ENCODE measurements at regions not wholly inside any gene's neighbourhood (a gene's known extent, or its start where the extent isn't known, plus 50 kb on each side); places are given as distances from the start of the nearest gene placed in this dataset.

GRCh38 chr12:28709986-28710685 is 438.9 kb upstream of the FAR2 start:
- Histone ChIP-seq H3K4me3 (ENCODE audit: low read depth, low read length) (no peak overlapping the region), H3K36me3 (ENCODE audit: control insufficient read depth in 2 of 2, insufficient read depth in 1 of 2, low read length in 2 of 2) (no peaks in the 10 kb centered on the region), H3K27ac (ENCODE audit: extremely low read depth, low read depth, low read length) (no peak overlapping the region), H3K4me1 (ENCODE audit: control insufficient read depth, insufficient read depth, low read length) (no peaks in the 10 kb centered on the region), H3K9me3 (ENCODE audit: control insufficient read depth, insufficient read depth, low read depth, low read length) (no peaks in the 10 kb centered on the region)
- TF ChIP-seq ZNF24 (tag by site-specific recombination; IDR thresholded peaks at IDR 0.05), result no peak
- TF ChIP-seq HOXA7 (CRISPR knock-in tag; IDR thresholded peaks at IDR 0.05; ENCODE audit: borderline replicate concordance), result no peak
- no peak for TF ChIP-seq REPIN1 (tag by site-specific recombination; IDR thresholded peaks at IDR 0.05; ENCODE audit: low read depth)
- TF ChIP-seq, protein P1, sequence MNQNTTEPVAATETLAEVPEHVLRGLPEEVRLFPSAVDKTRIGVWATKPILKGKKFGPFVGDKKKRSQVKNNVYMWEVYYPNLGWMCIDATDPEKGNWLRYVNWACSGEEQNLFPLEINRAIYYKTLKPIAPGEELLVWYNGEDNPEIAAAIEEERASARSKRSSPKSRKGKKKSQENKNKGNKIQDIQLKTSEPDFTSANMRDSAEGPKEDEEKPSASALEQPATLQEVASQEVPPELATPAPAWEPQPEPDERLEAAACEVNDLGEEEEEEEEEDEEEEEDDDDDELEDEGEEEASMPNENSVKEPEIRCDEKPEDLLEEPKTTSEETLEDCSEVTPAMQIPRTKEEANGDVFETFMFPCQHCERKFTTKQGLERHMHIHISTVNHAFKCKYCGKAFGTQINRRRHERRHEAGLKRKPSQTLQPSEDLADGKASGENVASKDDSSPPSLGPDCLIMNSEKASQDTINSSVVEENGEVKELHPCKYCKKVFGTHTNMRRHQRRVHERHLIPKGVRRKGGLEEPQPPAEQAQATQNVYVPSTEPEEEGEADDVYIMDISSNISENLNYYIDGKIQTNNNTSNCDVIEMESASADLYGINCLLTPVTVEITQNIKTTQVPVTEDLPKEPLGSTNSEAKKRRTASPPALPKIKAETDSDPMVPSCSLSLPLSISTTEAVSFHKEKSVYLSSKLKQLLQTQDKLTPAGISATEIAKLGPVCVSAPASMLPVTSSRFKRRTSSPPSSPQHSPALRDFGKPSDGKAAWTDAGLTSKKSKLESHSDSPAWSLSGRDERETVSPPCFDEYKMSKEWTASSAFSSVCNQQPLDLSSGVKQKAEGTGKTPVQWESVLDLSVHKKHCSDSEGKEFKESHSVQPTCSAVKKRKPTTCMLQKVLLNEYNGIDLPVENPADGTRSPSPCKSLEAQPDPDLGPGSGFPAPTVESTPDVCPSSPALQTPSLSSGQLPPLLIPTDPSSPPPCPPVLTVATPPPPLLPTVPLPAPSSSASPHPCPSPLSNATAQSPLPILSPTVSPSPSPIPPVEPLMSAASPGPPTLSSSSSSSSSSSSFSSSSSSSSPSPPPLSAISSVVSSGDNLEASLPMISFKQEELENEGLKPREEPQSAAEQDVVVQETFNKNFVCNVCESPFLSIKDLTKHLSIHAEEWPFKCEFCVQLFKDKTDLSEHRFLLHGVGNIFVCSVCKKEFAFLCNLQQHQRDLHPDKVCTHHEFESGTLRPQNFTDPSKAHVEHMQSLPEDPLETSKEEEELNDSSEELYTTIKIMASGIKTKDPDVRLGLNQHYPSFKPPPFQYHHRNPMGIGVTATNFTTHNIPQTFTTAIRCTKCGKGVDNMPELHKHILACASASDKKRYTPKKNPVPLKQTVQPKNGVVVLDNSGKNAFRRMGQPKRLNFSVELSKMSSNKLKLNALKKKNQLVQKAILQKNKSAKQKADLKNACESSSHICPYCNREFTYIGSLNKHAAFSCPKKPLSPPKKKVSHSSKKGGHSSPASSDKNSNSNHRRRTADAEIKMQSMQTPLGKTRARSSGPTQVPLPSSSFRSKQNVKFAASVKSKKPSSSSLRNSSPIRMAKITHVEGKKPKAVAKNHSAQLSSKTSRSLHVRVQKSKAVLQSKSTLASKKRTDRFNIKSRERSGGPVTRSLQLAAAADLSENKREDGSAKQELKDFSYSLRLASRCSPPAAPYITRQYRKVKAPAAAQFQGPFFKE (tag by site-specific recombination; IDR thresholded peaks at IDR 0.05; ENCODE audit: borderline replicate concordance), result no peak
- TF ChIP-seq ZNF555 (tag by site-specific recombination; conservative IDR thresholded peaks at IDR 0.05), result no peak
- TF ChIP-seq, protein P2, sequence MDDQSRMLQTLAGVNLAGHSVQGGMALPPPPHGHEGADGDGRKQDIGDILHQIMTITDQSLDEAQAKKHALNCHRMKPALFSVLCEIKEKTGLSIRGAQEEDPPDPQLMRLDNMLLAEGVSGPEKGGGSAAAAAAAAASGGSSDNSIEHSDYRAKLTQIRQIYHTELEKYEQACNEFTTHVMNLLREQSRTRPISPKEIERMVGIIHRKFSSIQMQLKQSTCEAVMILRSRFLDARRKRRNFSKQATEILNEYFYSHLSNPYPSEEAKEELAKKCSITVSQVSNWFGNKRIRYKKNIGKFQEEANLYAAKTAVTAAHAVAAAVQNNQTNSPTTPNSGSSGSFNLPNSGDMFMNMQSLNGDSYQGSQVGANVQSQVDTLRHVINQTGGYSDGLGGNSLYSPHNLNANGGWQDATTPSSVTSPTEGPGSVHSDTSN (CRISPR knock-in tag; IDR thresholded peaks at IDR 0.05), result no peak
- no peak for TF ChIP-seq ZNF239 (tag by site-specific recombination; IDR thresholded peaks at IDR 0.05)
- no peak for TF ChIP-seq WT1 (tag by site-specific recombination; IDR thresholded peaks at IDR 0.05)
- CTCF ChIA-PET, result no interaction called here
- POLR2A ChIA-PET, result no interaction called here

DNA sequence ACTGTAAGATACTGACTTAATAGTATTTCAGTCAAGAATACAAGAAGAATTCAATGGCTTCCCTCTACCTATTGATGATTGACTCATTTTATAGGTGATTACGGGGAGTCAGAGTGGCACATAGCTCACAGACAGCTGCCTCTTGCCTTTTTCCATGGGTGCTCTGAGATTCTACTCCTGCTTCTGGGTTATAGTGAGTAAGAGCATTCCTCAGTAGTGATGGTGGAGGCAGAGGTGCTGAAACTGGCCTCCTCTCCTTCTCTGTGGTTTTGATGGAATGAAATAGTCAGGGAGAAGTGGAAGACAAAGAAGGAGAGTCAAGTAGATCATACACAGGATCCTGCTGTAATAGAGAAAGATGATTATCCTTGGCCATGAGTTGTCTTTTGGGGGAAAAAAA is 438.2 kb upstream of the FAR2 start:
- TF ChIP-seq ZNF776 (tag by site-specific recombination; IDR thresholded peaks at IDR 0.05; ENCODE audit: borderline replicate concordance), result no peak
- no peak for TF ChIP-seq ZNF292 (tag by site-specific recombination; IDR thresholded peaks at IDR 0.05; ENCODE audit: borderline replicate concordance, low read depth)
- no peak for TF ChIP-seq ZNF561 (tag by site-specific recombination; IDR thresholded peaks at IDR 0.05; ENCODE audit: borderline replicate concordance)
- TF ChIP-seq ZNF416 (tag by site-specific recombination; IDR thresholded peaks at IDR 0.05), result no peak
- no peak for TF ChIP-seq MZF1 (tag by site-specific recombination; IDR thresholded peaks at IDR 0.05; ENCODE audit: borderline replicate concordance)
- TF ChIP-seq GLI4 (tag by site-specific recombination; IDR thresholded peaks at IDR 0.05), result no peak
- no peak for TF ChIP-seq ZNF341 (tag by site-specific recombination; IDR thresholded peaks at IDR 0.05; ENCODE audit: low read depth)
- POLR2A ChIA-PET, result no interaction called here
- H3K9me3 ChIP-seq (ENCODE audit: control insufficient read depth, insufficient read depth, low read depth, low read length), result no peaks in the 10 kb centered on the region
- no peaks in the 10 kb centered on the region for H3K36me3 ChIP-seq (ENCODE audit: control insufficient read depth in 2 of 2, insufficient read depth in 1 of 2, low read length in 2 of 2)
- H3K4me3 ChIP-seq (ENCODE audit: low read depth, low read length), result no peak overlapping the region
- CTCF ChIA-PET, result no interaction called here
- no peak overlapping the region for H3K27ac ChIP-seq (ENCODE audit: extremely low read depth, low read depth, low read length)
- H3K4me1 ChIP-seq (ENCODE audit: control insufficient read depth, insufficient read depth, low read length), result no peaks in the 10 kb centered on the region

GRCh38 chr12:28711421-28711820 is 437.7 kb upstream of the FAR2 start:
- Histone ChIP-seq H3K36me3 (ENCODE audit: control insufficient read depth in 2 of 2, insufficient read depth in 1 of 2, low read length in 2 of 2) (no peaks in the 10 kb centered on the region), H3K9me3 (ENCODE audit: control insufficient read depth, insufficient read depth, low read depth, low read length) (no peaks in the 10 kb centered on the region), H3K4me3 (ENCODE audit: low read depth, low read length) (no peak overlapping the region), H3K4me1 (ENCODE audit: control insufficient read depth, insufficient read depth, low read length) (no peaks in the 10 kb centered on the region), H3K27ac (ENCODE audit: extremely low read depth, low read depth, low read length) (no peak overlapping the region)
- POLR2A ChIA-PET, result no interaction called here
- CTCF ChIA-PET, result no interaction called here
- TF ChIP-seq, protein P3, sequence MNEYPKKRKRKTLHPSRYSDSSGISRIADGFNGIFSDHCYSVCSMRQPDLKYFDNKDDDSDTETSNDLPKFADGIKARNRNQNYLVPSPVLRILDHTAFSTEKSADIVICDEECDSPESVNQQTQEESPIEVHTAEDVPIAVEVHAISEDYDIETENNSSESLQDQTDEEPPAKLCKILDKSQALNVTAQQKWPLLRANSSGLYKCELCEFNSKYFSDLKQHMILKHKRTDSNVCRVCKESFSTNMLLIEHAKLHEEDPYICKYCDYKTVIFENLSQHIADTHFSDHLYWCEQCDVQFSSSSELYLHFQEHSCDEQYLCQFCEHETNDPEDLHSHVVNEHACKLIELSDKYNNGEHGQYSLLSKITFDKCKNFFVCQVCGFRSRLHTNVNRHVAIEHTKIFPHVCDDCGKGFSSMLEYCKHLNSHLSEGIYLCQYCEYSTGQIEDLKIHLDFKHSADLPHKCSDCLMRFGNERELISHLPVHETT (tag by site-specific recombination; IDR thresholded peaks at IDR 0.05), result no peak

Data from HEK293 (cell line).